ENCODE measurements at regions not wholly inside any gene's neighbourhood (a gene's known extent, or its start where the extent isn't known, plus 50 kb on each side); places are given as distances from the start of the nearest gene placed in this dataset.

GRCh38 chr2:210753386-210753785, 197.0 kb downstream of the CPS1 start:
- TF ChIP-seq MAX (IDR thresholded peaks at IDR 0.05) (no peak), CTCF (IDR thresholded peaks at IDR 0.05; ENCODE audit: low read depth, low read length, missing input control) (no peak), TAF1 (conservative IDR thresholded peaks at IDR 0.05) (no peak), RAD21 (IDR thresholded peaks at IDR 0.05) (no peak), HNF4G (IDR thresholded peaks at IDR 0.05) (no peak), FOXA1 (IDR thresholded peaks at IDR 0.05) (no peak), ATF3 (IDR thresholded peaks at IDR 0.05) (no peak), HNF4A (conservative IDR thresholded peaks at IDR 0.05) (no peak), EGR1 (IDR thresholded peaks at IDR 0.05; ENCODE audit: low read depth in 2 of 2) (no peak)

Measured in liver (tissue), 3 donors.